GM10266 (cell line): ENCODE measurements at regions not wholly inside any gene's neighbourhood (a gene's known extent, or its start where the extent isn't known, plus 50 kb on each side); places are given as distances from the start of the nearest gene placed in this dataset.

ENCODE experiments used
- DNase-seq: peaks from one replicate; pipeline ENCODE4 v3.0.0; 2012; ENCODE audit errors: extremely low spot score
- CTCF ChIP-seq: IDR thresholded peaks from 2 replicates; pipeline ENCODE4 v1.5.1; 2012; ENCODE audit warnings: mild to moderate bottlenecking, low read depth; ENCODE audit not compliant: control insufficient read depth, insufficient read depth; ENCODE audit errors: missing control alignments

GRCh38 chr11:27860811-27861210 is 160.6 kb upstream of the BDNF start:
- DNase-seq = no peak
- no peak for TF ChIP-seq CTCF

- TF ChIP-seq CTCF = no peak
- DNase-seq = no peak
Measured at GRCh38 chr11:27858866-27859265, 158.6 kb upstream of the BDNF start.

GRCh38 chr11:27857588-27857987 is 157.3 kb upstream of the BDNF start:
- no peak for DNase-seq
- no peak for TF ChIP-seq CTCF

- no peak for DNase-seq
- no peak for TF ChIP-seq CTCF
Measured at GRCh38 chr11:27857014-27857413, 156.8 kb upstream of the BDNF start.

- no peak for TF ChIP-seq CTCF
- no peak for DNase-seq
Measured at GRCh38 chr11:27848423-27848822, 148.2 kb upstream of the BDNF start.

GRCh38 chr11:27847496-27847895 is 147.2 kb upstream of the BDNF start:
- no peak for DNase-seq
- no peak for TF ChIP-seq CTCF

- TF ChIP-seq CTCF = no peak
- no peak for DNase-seq
Measured at GRCh38 chr11:27842290-27842689, 142.0 kb upstream of the BDNF start.
